OCI-LY1 (cell line): ENCODE measurements at regions not wholly inside any gene's neighbourhood (a gene's known extent, or its start where the extent isn't known, plus 50 kb on each side); places are given as distances from the start of the nearest gene placed in this dataset.

Experiments
- H2AFZ ChIP-seq: fragments of 200-600 bp; sonication (generic), shearing (Covaris generic); 2 replicates; pipeline ENCODE4 v1.6.0; 2014; ENCODE audit warnings: antibody characterized with exemption, mild to moderate bottlenecking, low read length
- H3F3A ChIP-seq: fragments of 200-600 bp; sonication (generic), shearing (Covaris generic); 2 replicates; pipeline ENCODE4 v1.6.0; 2014; ENCODE audit warnings: mild to moderate bottlenecking, antibody characterized with exemption, low read length, moderate library complexity; ENCODE audit not compliant: insufficient read depth
- H3K27ac ChIP-seq: fragments of 200-600 bp; sonication (generic); 2 replicates; pipeline ENCODE4 v1.5.1; 2014; ENCODE audit warnings: low read length, mixed run types, mild to moderate bottlenecking, low read depth; ENCODE audit not compliant: poor library complexity, severe bottlenecking
- H3K27me3 ChIP-seq: fragments of 200-600 bp; sonication (generic); 2 replicates; pipeline ENCODE4 v1.6.0; 2014; ENCODE audit warnings: antibody characterized with exemption, mild to moderate bottlenecking, low read length, moderate library complexity; ENCODE audit not compliant: insufficient read depth
- H3K36me3 ChIP-seq: fragments of 200-600 bp; sonication (generic); 2 replicates; pipeline ENCODE4 v1.6.1; 2014; ENCODE audit warnings: mild to moderate bottlenecking, antibody characterized with exemption, low read length, moderate library complexity, mixed read lengths; ENCODE audit not compliant: insufficient read depth
- H3K4me1 ChIP-seq: fragments of 200-600 bp; sonication (generic); 2 replicates; pipeline ENCODE4 v1.5.1; 2014; ENCODE audit warnings: mild to moderate bottlenecking, low read length, moderate library complexity; ENCODE audit not compliant: insufficient read depth, severe bottlenecking
- H3K4me2 ChIP-seq: fragments of 200-600 bp; sonication (generic), shearing (Covaris generic); 2 replicates; pipeline ENCODE4 v1.6.1; 2014; ENCODE audit warnings: low read length
- H3K4me3 ChIP-seq: fragments of 200-600 bp; sonication (generic); 2 replicates; pipeline ENCODE4 v1.5.1; 2014; ENCODE audit warnings: low read length, low read depth, mild to moderate bottlenecking, mixed read lengths; ENCODE audit not compliant: poor library complexity, severe bottlenecking
- H3K79me2 ChIP-seq: fragments of 200-600 bp; shearing (Covaris generic); 2 replicates; pipeline ENCODE4 v1.6.1; 2016; ENCODE audit warnings: mixed run types, low read length, mixed read lengths; ENCODE audit not compliant: insufficient read depth
- H3K9ac ChIP-seq: fragments of 200-600 bp; sonication (generic), shearing (Covaris generic); 2 replicates; pipeline ENCODE4 v1.6.1; 2014; ENCODE audit warnings: mild to moderate bottlenecking, low read length, mixed read lengths
- H3K9me2 ChIP-seq: fragments of 200-600 bp; sonication (generic), shearing (Covaris generic); 2 replicates; pipeline ENCODE4 v1.6.1; 2014; ENCODE audit warnings: low read depth, mild to moderate bottlenecking, low read length, mixed read lengths
- H3K9me3 ChIP-seq: fragments of 200-600 bp; shearing (Covaris generic); 2 replicates; pipeline ENCODE4 v1.6.1; 2014; ENCODE audit warnings: low read length, mixed read lengths
- H4K20me1 ChIP-seq: fragments of 200-600 bp; sonication (generic), shearing (Covaris generic); 2 replicates; pipeline ENCODE4 v1.6.0; 2016; ENCODE audit warnings: mild to moderate bottlenecking, low read length; ENCODE audit not compliant: insufficient read depth
- CTCF ChIP-seq: fragments of 200-600 bp; sonication (generic), shearing (Covaris generic); IDR thresholded peaks from 2 replicates; pipeline ENCODE4 v1.5.1; 2017; ENCODE audit warnings: mild to moderate bottlenecking, antibody characterized with exemption, low read length, moderate library complexity, mixed read lengths
- EZH2 ChIP-seq: fragments of 200-600 bp; sonication (generic), shearing (Covaris generic); IDR thresholded peaks from 2 replicates; pipeline ENCODE4 v1.8.0; 2017; ENCODE audit warnings: borderline replicate concordance, mixed run types, mild to moderate bottlenecking, antibody characterized with exemption, low read length, moderate library complexity, mixed read lengths

GRCh38 chr3:187986514-187986934 lies 167.4 kb upstream of the LPP start:
- Histone ChIP-seq H3K9ac (peak overlapping the region; percentile 19; the same call in 1 of the 2 replicates), H3K79me2 (no peaks in the 10 kb centered on the region), H3F3A (0 out of 2 replicates have a peak, but pooled peaks cover 3% of the 10 kb centered on the region), H3K9me2 (no peaks in the 10 kb centered on the region), H3K27ac (peak overlapping the region; percentile 79), H4K20me1 (no peaks in the 10 kb centered on the region), H3K27me3 (no peaks in the 10 kb centered on the region), H3K4me3 (no peak overlapping the region), H3K36me3 (no peaks in the 10 kb centered on the region), H2AFZ (no peak overlapping the region), H3K4me1 (peaks cover 96% of the 10 kb centered on the region), H3K9me3 (no peaks in the 10 kb centered on the region), H3K4me2 (peak overlapping the region; percentile 5; the same call in 1 of the 2 replicates)
- no peak for TF ChIP-seq CTCF
- TF ChIP-seq EZH2 = no peak

- no peaks in the 10 kb centered on the region for H3K27me3 ChIP-seq
- no peaks in the 10 kb centered on the region for H3K79me2 ChIP-seq
- H2AFZ ChIP-seq = no peak overlapping the region
- peak overlapping the region; percentile 79 for H3K27ac ChIP-seq
- no peaks in the 10 kb centered on the region for H3F3A ChIP-seq
- no peak for TF ChIP-seq EZH2
- no peak for TF ChIP-seq CTCF
- no peak overlapping the region for H3K4me2 ChIP-seq
- no peaks in the 10 kb centered on the region for H3K9me3 ChIP-seq
- peaks cover 89% of the 10 kb centered on the region for H3K4me1 ChIP-seq
- H3K36me3 ChIP-seq = no peaks in the 10 kb centered on the region
- H3K9me2 ChIP-seq = no peaks in the 10 kb centered on the region
- no peak overlapping the region for H3K4me3 ChIP-seq
- no peaks in the 10 kb centered on the region for H4K20me1 ChIP-seq
- H3K9ac ChIP-seq = peak overlapping the region; percentile 19; the same call in 1 of the 2 replicates
Observed at GRCh38 chr3:187987187-187987586, 166.8 kb upstream of the LPP start.

- Histone ChIP-seq H3K79me2 (no peaks in the 10 kb centered on the region), H2AFZ (no peak overlapping the region), H3K27ac (peak overlapping the region; percentile 79), H3K4me3 (no peak overlapping the region), H3K4me1 (peaks cover 82% of the 10 kb centered on the region), H3F3A (no peaks in the 10 kb centered on the region), H3K27me3 (no peaks in the 10 kb centered on the region), H4K20me1 (no peaks in the 10 kb centered on the region), H3K9me2 (no peaks in the 10 kb centered on the region), H3K9me3 (no peaks in the 10 kb centered on the region), H3K9ac (peak overlapping the region; percentile 32; the same call in 1 of the 2 replicates), H3K36me3 (no peaks in the 10 kb centered on the region), H3K4me2 (peak overlapping the region; percentile 15; the same call in 1 of the 2 replicates)
- TF ChIP-seq EZH2 = no peak
- TF ChIP-seq CTCF = no peak
Observed at GRCh38 chr3:187987924-187988323, 166.0 kb upstream of the LPP start.
